ENCODE measurements at regions not wholly inside any gene's neighbourhood (a gene's known extent, or its start where the extent isn't known, plus 50 kb on each side); places are given as distances from the start of the nearest gene placed in this dataset.

GRCh38 chr5:173496129-173496882 lies 120.1 kb downstream of the BOD1 start:
- no peak for DNase-seq (ENCODE audit: low read depth)
- no peak for TF ChIP-seq CTCF (conservative IDR thresholded peaks at IDR 0.05; ENCODE audit: low read depth, low read length)
- no peak overlapping the region for H3K4me3 ChIP-seq (ENCODE audit: low read depth, low read length)

GRCh38 chr5:173495225-173495904 lies 121.1 kb downstream of the BOD1 start:
- DNase-seq (ENCODE audit: low read depth), result no peak
- TF ChIP-seq CTCF (conservative IDR thresholded peaks at IDR 0.05; ENCODE audit: low read depth, low read length), result no peak
- H3K4me3 ChIP-seq (ENCODE audit: low read depth, low read length), result no peak overlapping the region

- TF ChIP-seq CTCF (conservative IDR thresholded peaks at IDR 0.05; ENCODE audit: low read depth, low read length), result no peak
- DNase-seq (ENCODE audit: low read depth), result no peak
- H3K4me3 ChIP-seq (ENCODE audit: low read depth, low read length), result no peak overlapping the region
These were observed 122.0 kb downstream of the BOD1 start for GRCh38 chr5:173494446-173494845.

DNA sequence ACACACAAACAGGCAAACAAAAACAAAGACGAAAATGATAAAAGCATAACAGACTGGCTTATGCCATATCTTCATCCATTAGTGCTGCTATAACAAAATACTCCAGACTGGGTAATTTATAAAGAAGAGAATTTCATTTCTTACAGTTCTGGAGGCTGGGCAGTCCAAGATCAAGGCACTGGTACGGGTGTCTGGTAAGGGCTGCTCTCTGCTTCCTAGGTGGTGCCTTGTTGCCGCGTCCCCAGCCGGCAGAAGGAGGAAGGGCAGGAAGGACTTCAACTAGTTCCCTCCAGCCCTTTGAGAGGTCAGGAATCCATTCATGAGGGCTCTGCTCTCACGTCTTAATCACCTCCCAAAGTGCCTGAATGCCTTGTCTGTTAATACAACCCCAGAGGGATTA lies 122.6 kb downstream of the BOD1 start:
- DNase-seq (ENCODE audit: low read depth), result no peak
- TF ChIP-seq CTCF (conservative IDR thresholded peaks at IDR 0.05; ENCODE audit: low read depth, low read length), result no peak
- H3K4me3 ChIP-seq (ENCODE audit: low read depth, low read length), result no peak overlapping the region

DNA sequence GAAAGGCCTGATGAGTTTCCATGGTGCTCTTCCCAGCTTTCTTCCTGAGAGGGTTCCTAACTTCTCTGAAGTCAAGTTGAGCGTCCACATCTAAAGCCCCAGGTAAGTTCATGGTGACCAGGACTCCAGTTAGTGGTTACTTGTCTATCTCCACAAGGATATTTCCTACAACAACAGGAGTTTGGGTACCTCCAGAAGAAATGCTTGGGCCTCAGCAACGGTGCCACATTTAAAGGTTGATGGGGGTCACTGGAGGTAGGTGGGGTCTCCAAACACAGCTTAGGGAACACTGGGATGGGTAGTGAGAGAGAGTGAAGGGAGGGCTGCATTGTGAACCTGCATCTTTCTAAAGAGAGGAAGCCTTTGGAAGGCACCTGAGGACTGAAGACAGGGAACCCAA lies 123.4 kb downstream of the BOD1 start:
- TF ChIP-seq CTCF (conservative IDR thresholded peaks at IDR 0.05; ENCODE audit: low read depth, low read length), result no peak
- no peak for DNase-seq (ENCODE audit: low read depth)
- no peak overlapping the region for H3K4me3 ChIP-seq (ENCODE audit: low read depth, low read length)

- no peak for TF ChIP-seq CTCF (conservative IDR thresholded peaks at IDR 0.05; ENCODE audit: low read depth, low read length)
- DNase-seq (ENCODE audit: low read depth), result no peak
- H3K4me3 ChIP-seq (ENCODE audit: low read depth, low read length), result no peak overlapping the region
These were observed 125.8 kb downstream of the BOD1 start for GRCh38 chr5:173490681-173491080.

DNA sequence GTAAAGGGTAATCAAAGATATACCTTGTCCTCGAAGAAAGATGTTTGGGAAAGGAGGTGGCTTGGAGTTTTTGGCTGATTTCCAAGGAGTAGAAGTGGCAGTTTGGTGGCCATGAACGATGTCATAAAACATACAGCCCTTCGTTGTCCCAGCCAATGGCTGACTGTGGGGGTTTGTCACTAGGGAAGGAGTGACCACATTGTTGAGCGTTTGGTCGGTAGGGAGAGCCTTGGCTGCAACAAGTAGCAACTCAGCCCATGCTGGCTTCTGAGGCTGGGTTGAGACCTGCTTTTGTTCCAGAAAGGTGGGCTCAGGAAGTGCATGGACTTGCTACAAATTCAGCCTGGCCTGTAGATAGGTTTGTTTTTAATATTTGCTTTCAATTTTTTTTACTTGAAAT lies 128.3 kb downstream of the BOD1 start:
- DNase-seq (ENCODE audit: low read depth), result no peak
- H3K4me3 ChIP-seq (ENCODE audit: low read depth, low read length), result no peak overlapping the region
- TF ChIP-seq CTCF (conservative IDR thresholded peaks at IDR 0.05; ENCODE audit: low read depth, low read length), result no peak
